A673 (cell line): ENCODE measurements at regions not wholly inside any gene's neighbourhood (a gene's known extent, or its start where the extent isn't known, plus 50 kb on each side); places are given as distances from the start of the nearest gene placed in this dataset.

Experiments used
- BruUV-seq: library from RNA; stranded (reverse); fragments of 400-500 nt; replicated peaks from 2 replicates; lab custom pipeline; 2021; lab: Mats Ljungman, UMichigan
- CTCF ChIA-PET: fragments of 300-600 bp; sonication (Branson Sonifier 250); formaldehyde crosslinking; loops from one replicate; lab custom pipeline; 2022; ENCODE audit warnings: antibody characterized with exemption; lab: Charles Lee
- POLR2A ChIA-PET: fragments of 300-600 bp; sonication (Branson Sonifier 250); formaldehyde crosslinking; loops from one replicate; lab custom pipeline; 2022; ENCODE audit warnings: antibody characterized with exemption; ENCODE audit not compliant: low non-redundant PET; lab: Charles Lee
- DNase-seq: peaks from one replicate; pipeline ENCODE4 v3.0.0-alpha.2; 2015; ENCODE audit warnings: low spot score
- H3K27ac ChIP-seq: fragments of 200-600 bp; sonication (generic); 2 replicates; pipeline ENCODE4 v1.5.1; 2016; ENCODE audit warnings: mixed run types, low read depth, mild to moderate bottlenecking, mixed read lengths, antibody characterized with exemption, low read length; ENCODE audit not compliant: poor library complexity, severe bottlenecking
- H3K27me3 ChIP-seq: fragments of 200-600 bp; sonication (generic); replicated peaks from 2 replicates; pipeline ENCODE4 v1.6.1; 2017; ENCODE audit warnings: mixed run types, low read depth, mild to moderate bottlenecking, mixed read lengths, antibody characterized with exemption, low read length; ENCODE audit not compliant: insufficient read depth, poor library complexity
- H3K36me3 ChIP-seq: fragments of 200-600 bp; sonication (generic); 2 replicates; pipeline ENCODE4 v1.6.1; 2016; ENCODE audit warnings: mixed run types, mild to moderate bottlenecking, mixed read lengths, antibody characterized with exemption, low read length; ENCODE audit not compliant: insufficient read depth, poor library complexity, severe bottlenecking
- H3K4me1 ChIP-seq: fragments of 200-600 bp; sonication (generic); 2 replicates; pipeline ENCODE4 v1.6.1; 2017; ENCODE audit warnings: mixed run types, mild to moderate bottlenecking, mixed read lengths, antibody characterized with exemption, low read length; ENCODE audit not compliant: insufficient read depth, poor library complexity, severe bottlenecking
- H3K4me3 ChIP-seq: fragments of 200-600 bp; sonication (generic); 2 replicates; pipeline ENCODE4 v1.5.1; 2016; ENCODE audit warnings: low read depth, mixed run types, mild to moderate bottlenecking, mixed read lengths, low read length; ENCODE audit not compliant: poor library complexity, severe bottlenecking
- H3K9me3 ChIP-seq: fragments of 200-600 bp; sonication (generic); 2 replicates; pipeline ENCODE4 v1.6.1; 2016; ENCODE audit warnings: mixed run types, low read depth, mild to moderate bottlenecking, mixed read lengths, antibody characterized with exemption, low read length; ENCODE audit not compliant: poor library complexity, severe bottlenecking
- EZH2 ChIP-seq: fragments of 200-600 bp; sonication (generic); IDR thresholded peaks from 2 replicates; pipeline ENCODE4 v1.6.1; 2017; ENCODE audit warnings: borderline replicate concordance, low read depth, mild to moderate bottlenecking, mixed read lengths, antibody characterized with exemption, low read length; ENCODE audit not compliant: poor library complexity, severe bottlenecking
- intact Hi-C: fragments of 100-400 bp; cut with micrococcal nuclease; formaldehyde crosslinking; loops from one replicate; pipeline ENCODE4 v1.10.0; 2022; ENCODE audit not compliant: unreplicated experiment
- TF ChIP-seq, protein P1 (sequence below): fragments of 300-800, 200-600 bp; sonication (generic); conservative IDR thresholded peaks from 2 replicates; pipeline ENCODE4 v1.5.1; 2017; ENCODE audit warnings: low read depth, mild to moderate bottlenecking, antibody characterized with exemption, low read length, moderate library complexity, mixed read lengths

DNA sequence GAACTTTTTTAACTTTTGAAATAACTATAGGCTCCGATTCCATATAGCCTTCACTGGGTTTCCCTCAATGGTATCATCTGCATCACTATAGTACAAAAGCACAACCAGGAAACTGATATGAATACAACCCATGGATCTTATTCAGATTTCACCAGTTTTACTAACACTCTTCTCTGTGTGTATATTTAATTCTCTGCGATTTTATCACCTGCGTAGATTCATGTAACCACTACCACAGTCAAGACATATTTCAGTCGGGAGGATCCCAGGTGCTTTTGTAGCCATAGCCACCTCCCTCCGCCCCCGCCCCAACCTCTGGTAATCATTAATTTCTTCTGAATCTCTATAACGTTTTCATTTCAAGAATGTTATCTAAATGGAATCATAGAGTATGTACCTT lies 82.8 kb upstream of the C7orf33 start:
- Histone ChIP-seq H3K4me3 (no peak overlapping the region), H3K27me3 (no peaks in the 10 kb centered on the region), H3K4me1 (no peaks in the 10 kb centered on the region), H3K36me3 (no peaks in the 10 kb centered on the region), H3K27ac (no peak overlapping the region), H3K9me3 (no peaks in the 10 kb centered on the region)
- TF ChIP-seq EZH2, result no peak
- TF ChIP-seq, protein P1, sequence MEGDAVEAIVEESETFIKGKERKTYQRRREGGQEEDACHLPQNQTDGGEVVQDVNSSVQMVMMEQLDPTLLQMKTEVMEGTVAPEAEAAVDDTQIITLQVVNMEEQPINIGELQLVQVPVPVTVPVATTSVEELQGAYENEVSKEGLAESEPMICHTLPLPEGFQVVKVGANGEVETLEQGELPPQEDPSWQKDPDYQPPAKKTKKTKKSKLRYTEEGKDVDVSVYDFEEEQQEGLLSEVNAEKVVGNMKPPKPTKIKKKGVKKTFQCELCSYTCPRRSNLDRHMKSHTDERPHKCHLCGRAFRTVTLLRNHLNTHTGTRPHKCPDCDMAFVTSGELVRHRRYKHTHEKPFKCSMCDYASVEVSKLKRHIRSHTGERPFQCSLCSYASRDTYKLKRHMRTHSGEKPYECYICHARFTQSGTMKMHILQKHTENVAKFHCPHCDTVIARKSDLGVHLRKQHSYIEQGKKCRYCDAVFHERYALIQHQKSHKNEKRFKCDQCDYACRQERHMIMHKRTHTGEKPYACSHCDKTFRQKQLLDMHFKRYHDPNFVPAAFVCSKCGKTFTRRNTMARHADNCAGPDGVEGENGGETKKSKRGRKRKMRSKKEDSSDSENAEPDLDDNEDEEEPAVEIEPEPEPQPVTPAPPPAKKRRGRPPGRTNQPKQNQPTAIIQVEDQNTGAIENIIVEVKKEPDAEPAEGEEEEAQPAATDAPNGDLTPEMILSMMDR, result no peak
- BruUV-seq, result no TSS peak
- no peak for DNase-seq
- POLR2A ChIA-PET, result no interaction called here
- CTCF ChIA-PET, result no interaction called here
- intact Hi-C loops, result no loop called here

DNA sequence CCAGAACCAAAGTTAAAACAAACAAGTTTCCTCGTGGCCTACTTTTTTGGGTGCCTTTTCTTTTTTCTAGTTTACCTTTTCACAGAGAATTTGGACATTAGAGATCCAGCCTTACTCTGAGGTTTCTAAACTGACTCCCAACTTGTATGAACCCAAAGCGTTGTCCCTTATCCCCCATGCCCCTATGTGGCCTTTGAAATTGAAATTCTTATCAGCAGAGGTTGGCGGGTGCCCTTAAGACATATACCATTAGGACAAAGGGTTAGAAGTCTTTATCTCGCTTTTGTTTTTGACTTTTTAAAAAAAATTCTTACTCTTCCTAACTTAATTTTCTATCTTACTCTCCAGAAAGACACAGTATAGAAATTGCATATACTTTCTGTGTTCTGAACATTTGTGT lies 76.3 kb upstream of the C7orf33 start:
- DNase-seq, result no peak
- BruUV-seq, result no TSS peak
- TF ChIP-seq EZH2, result no peak
- TF ChIP-seq, protein P1, result no peak
- Histone ChIP-seq H3K27me3 (no peaks in the 10 kb centered on the region), H3K4me3 (no peak overlapping the region), H3K4me1 (no peaks in the 10 kb centered on the region), H3K36me3 (no peaks in the 10 kb centered on the region), H3K27ac (no peak overlapping the region), H3K9me3 (no peaks in the 10 kb centered on the region)
- ChIA-PET POLR2A (no interaction called here), CTCF (no interaction called here)
- intact Hi-C loops, result no loop called here

DNA sequence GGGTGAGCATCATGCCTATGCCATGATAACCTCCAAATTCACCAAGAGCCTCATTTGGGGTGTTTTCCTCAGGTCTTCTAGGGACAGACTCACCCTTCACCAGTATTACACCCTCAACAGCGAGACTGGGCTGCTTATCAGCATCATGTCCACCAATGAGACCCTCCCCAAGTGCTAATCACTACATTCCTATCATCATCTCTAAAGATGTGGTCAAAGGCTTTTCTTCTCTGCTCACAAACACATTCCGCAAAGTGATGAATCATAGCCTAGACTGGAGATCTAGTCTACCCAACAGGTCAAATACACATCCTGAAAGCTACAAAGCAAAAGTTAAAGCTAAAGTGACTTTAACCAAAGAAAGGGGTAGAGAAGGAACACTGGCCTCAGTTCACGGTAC lies 75.3 kb upstream of the C7orf33 start:
- Histone ChIP-seq H3K36me3 (no peaks in the 10 kb centered on the region), H3K27ac (no peak overlapping the region), H3K27me3 (no peaks in the 10 kb centered on the region), H3K9me3 (no peaks in the 10 kb centered on the region), H3K4me1 (no peaks in the 10 kb centered on the region), H3K4me3 (no peak overlapping the region)
- TF ChIP-seq EZH2, result no peak
- TF ChIP-seq, protein P1, result no peak
- intact Hi-C loops, result no loop called here
- DNase-seq, result no peak
- POLR2A ChIA-PET, result no interaction called here
- CTCF ChIA-PET, result no interaction called here
- no TSS peak for BruUV-seq
